Liver (tissue), 3 donors: ENCODE measurements at regions not wholly inside any gene's neighbourhood (a gene's known extent, or its start where the extent isn't known, plus 50 kb on each side); places are given as distances from the start of the nearest gene placed in this dataset.

Source experiments
- ATF3 ChIP-seq: IDR thresholded peaks from 2 replicates; pipeline ENCODE4 v1.6.1; 2016; ENCODE audit warnings: antibody characterized with exemption
- CTCF ChIP-seq: fragments of 150-350 bp; IDR thresholded peaks from 2 replicates; pipeline ENCODE4 v1.5.1; 2017; ENCODE audit warnings: improper control_type of control experiment, low read depth, low read length; ENCODE audit not compliant: missing input control
- JUND ChIP-seq, 2 donors: IDR thresholded peaks; 2 replicates each; pipeline ENCODE4 v1.6.1; 2016; ENCODE audit warnings: antibody characterized with exemption in 2 of 2
- MAX ChIP-seq: IDR thresholded peaks from 2 replicates; pipeline ENCODE4 v1.6.1; 2016; ENCODE audit warnings: antibody characterized with exemption
- NR2F2 ChIP-seq: IDR thresholded peaks from 2 replicates; pipeline ENCODE4 v1.6.1; 2016; ENCODE audit warnings: antibody characterized with exemption
- REST ChIP-seq: IDR thresholded peaks from 2 replicates; pipeline ENCODE4 v1.6.1; 2016; ENCODE audit warnings: antibody characterized with exemption, mild to moderate bottlenecking
- SP1 ChIP-seq: IDR thresholded peaks from 2 replicates; pipeline ENCODE4 v1.6.1; 2018; ENCODE audit warnings: antibody characterized with exemption, mild to moderate bottlenecking
- YY1 ChIP-seq: IDR thresholded peaks from 2 replicates; pipeline ENCODE4 v1.6.1; 2016; ENCODE audit warnings: antibody characterized with exemption, mild to moderate bottlenecking
- ZBTB33 ChIP-seq: IDR thresholded peaks from 2 replicates; pipeline ENCODE4 v1.6.1; 2016; ENCODE audit warnings: antibody characterized with exemption
- donor health status: healthy.
- donor health status: healthy.

- TF ChIP-seq CTCF (no peak), MAX (no peak), SP1 (no peak), YY1 (no peak), ATF3 (no peak), JUND (IDR thresholded peaks at IDR 0.05) (no peak), ZBTB33 (no peak), REST (no peak), NR2F2 (no peak)
Measured at GRCh38 chr10:16297642-16298041, 139.2 kb upstream of the PTER start.
